Heart right ventricle (tissue), 16 donors: ENCODE measurements at regions not wholly inside any gene's neighbourhood (a gene's known extent, or its start where the extent isn't known, plus 50 kb on each side); places are given as distances from the start of the nearest gene placed in this dataset.

Experiments
- ATAC-seq, 8 donors: fragments of 200-7000 bp; cut with Tn5 transposase; one replicate each; pipeline ENCODE4 v1.9.1; 2020; ENCODE audit warnings: mild to moderate bottlenecking in 8 of 8, moderate library complexity in 8 of 8, moderate number of reproducible peaks in 1 of 8
- DNase-seq, 2 donors: peaks; one replicate each; pipeline ENCODE4 v3.0.0-alpha.2; 2020
- H3K27ac ChIP-seq, 10 donors: fragments of 200-600 bp; sonication (generic) in 2 of 10; one replicate each; pipeline versions ENCODE4 v1.5.0 to v1.8.0; 2020 to 2022; ENCODE audit warnings: mild to moderate bottlenecking in 3 of 10
- H3K27me3 ChIP-seq, 7 donors: fragments of 200-600 bp; one replicate each; pipeline ENCODE4 v1.8.0; 2021 to 2022; ENCODE audit warnings: mild to moderate bottlenecking in 2 of 7
- H3K36me3 ChIP-seq, 9 donors: fragments of 200-600 bp; sonication (generic) in 1 of 9; one replicate each; pipeline versions ENCODE4 v1.5.0 to v1.8.0; 2020 to 2022; ENCODE audit warnings: mild to moderate bottlenecking in 2 of 9
- H3K4me1 ChIP-seq, 9 donors: fragments of 200-600 bp; sonication (generic) in 1 of 9; one replicate each; pipeline versions ENCODE4 v1.5.0 to v1.8.0; 2020 to 2022; ENCODE audit warnings: mild to moderate bottlenecking in 4 of 9
- H3K4me3 ChIP-seq, 10 donors: fragments of 200-600 bp; sonication (generic) in 2 of 10; one replicate each; pipeline versions ENCODE4 v1.5.0 to v1.8.0; 2020 to 2022; ENCODE audit warnings: mild to moderate bottlenecking in 7 of 10, moderate library complexity in 2 of 10
- H3K9me3 ChIP-seq, 11 donors: fragments of 200-600 bp in 10 of 11; sonication (generic) in 2 of 11; one replicate each; pipeline versions ENCODE4 v1.5.0 to v1.8.0; 2013 to 2022; ENCODE audit warnings: mild to moderate bottlenecking in 2 of 11, control low read depth in 1 of 11, moderate library complexity in 1 of 11
- CTCF ChIP-seq, 9 donors: fragments of 200-600 bp; sonication (generic) in 2 of 9; IDR thresholded peaks; one replicate each; pipeline versions ENCODE4 v1.5.0 to v1.8.0; 2021 to 2022; ENCODE audit warnings: antibody characterized with exemption in 9 of 9, mild to moderate bottlenecking in 5 of 9, moderate library complexity in 1 of 9
- WGBS, 2 donors: extraction: QIAGEN DNeasy Blood & Tissue Kit; methylation state at CpG; one replicate each; pipeline ENCODE4 v1.1.7; 2013; ENCODE audit warnings: inconsistent platforms in 1 of 2; 5-methylcytosine and 5-hydroxymethylcytosine counted together
- intact Hi-C, 10 donors: fragments of 100-400 bp; cut with DNase I; formaldehyde crosslinking; loops; one replicate each; pipeline versions ENCODE4 v1.11.1 to v1.14.2; 2022
- donor health status: Arrhythmogenic right ventricular cardiomyopathy.
- donor health status: ischemic (EF 13 %, LVEDD 7.1; RV severe dilation, severe dysfunction).
- donor health status: healthy with polysubstance abuse.
- donor health status: DM: no; HTN: yes; CAD: no.
- donor health status: DM: no; HTN: no; CAD: no.
- donor health status: ischemic (EF 25% LVEDD 6.9; RV normal size, moderate dysfunction).
- donor health status: ischemic (EF 25% LVEDD 5.7; RV mildly dilated, moderate dysfunction).
- donor health status: healthy.
- donor health status: DM: yes; HTN: yes; CAD: no.
- donor health status: Ischemic cardiomyopathy.
- donor health status: ischemic (EF 35%, LVEDD 5.7; RV mildly dilated, moderate dysfunction).
- donor health status: nonischemic (EF 11% LVEDD 7.7; RV severe dilation, severe dysfunction).
- donor health status: DM: yes; HTN: yes; CAD: no.
- donor health status: PGD.
- donor health status: ischemic (EF 29% LVEDD 5.4; RV normal size, mild dysfunction).
- donor health status: nonischemic (EF 23%, LVEDD 6.1; RV moderate dilation, normal function).

DNA sequence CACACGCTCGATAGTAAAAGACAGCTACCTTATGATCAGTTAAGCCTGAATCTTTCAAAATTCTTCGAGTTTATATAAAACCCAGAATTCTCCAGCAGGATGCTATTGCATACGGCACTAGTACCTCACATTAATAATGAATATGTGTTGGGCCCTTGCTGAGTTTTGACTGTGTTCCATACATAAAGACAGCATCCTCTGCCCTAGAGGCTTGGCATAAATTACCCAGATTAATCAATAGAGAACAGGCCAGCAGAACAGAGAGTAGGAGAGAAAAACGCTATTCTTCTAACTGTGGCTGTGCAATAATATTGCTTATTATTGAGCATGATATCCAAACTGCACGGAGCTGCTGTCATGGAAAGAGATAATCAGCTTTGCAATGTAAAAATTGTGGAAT is 194.3 kb downstream of the SOX11 start:
- ATAC-seq, result no peak
- no peak for TF ChIP-seq CTCF (IDR thresholded peaks at IDR 0.05)
- no peak for DNase-seq
- intact Hi-C loops, result no loop called here
- WGBS, 2 donors, result 81 to 91% methylated on average over 6 of the region's 6 CpGs
- H3K36me3 ChIP-seq, result no peaks in the 10 kb centered on the region
- no peaks in the 10 kb centered on the region for H3K27me3 ChIP-seq
- no peaks in the 10 kb centered on the region for H3K9me3 ChIP-seq
- H3K4me3 ChIP-seq, result no peak overlapping the region
- no peaks in the 10 kb centered on the region for H3K4me1 ChIP-seq
- H3K27ac ChIP-seq, result no peak overlapping the region

DNA sequence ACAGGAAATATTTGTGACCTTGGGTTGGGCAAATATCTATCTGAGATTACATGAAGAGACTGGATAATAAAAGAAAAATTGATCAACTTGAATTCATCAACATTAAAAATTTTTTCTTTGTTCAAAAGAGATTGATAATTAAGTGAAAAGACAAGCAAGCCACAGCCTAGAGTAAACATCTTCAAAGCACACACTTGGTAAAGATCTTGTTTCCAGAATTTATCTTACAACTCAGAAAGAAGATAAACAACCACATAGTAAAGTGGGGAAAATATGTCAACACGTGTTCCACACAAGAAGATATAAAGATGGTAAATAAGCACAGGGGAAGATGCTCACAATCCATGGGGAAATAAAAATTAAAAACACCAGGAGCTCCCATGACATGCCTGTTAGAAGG is 195.9 kb downstream of the SOX11 start:
- intact Hi-C loops, result no loop called here
- Histone ChIP-seq H3K4me1 (no peaks in the 10 kb centered on the region), H3K27ac (no peak overlapping the region), H3K36me3 (no peaks in the 10 kb centered on the region), H3K27me3 (no peaks in the 10 kb centered on the region), H3K4me3 (no peak overlapping the region), H3K9me3 (no peaks in the 10 kb centered on the region)
- no peak for DNase-seq
- ATAC-seq, result no peak
- WGBS, 2 donors, result 45 to 67% methylated on average over 1 of the region's 1 CpG
- TF ChIP-seq CTCF (IDR thresholded peaks at IDR 0.05), result no peak

DNA sequence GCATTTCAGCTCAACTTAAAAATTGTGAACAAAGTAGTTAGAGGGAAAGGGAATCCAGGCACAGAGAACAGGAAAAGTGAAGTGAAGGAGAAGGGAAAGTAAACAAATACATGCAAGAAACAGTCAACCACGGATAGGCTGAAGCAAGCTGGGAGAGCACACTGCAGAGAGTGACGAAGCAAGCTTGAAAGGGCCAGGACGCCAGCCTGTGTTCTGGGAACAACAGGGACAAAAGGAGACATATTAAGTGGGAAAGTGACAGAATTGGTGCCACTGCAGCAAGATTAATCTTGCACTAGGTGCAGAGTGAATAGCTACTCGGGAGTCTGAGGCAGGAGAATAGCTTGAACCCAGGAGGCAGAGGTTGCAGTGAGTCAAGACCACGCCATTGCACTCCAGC is 197.3 kb downstream of the SOX11 start:
- Histone ChIP-seq H3K27ac (no peak overlapping the region), H3K9me3 (no peaks in the 10 kb centered on the region), H3K36me3 (no peaks in the 10 kb centered on the region), H3K27me3 (no peaks in the 10 kb centered on the region), H3K4me3 (no peak overlapping the region), H3K4me1 (no peaks in the 10 kb centered on the region)
- DNase-seq (no peak), ATAC-seq (no peak)
- 64 to 74% methylated on average over 5 of the region's 5 CpGs for WGBS, 2 donors
- intact Hi-C loops, result no loop called here
- TF ChIP-seq CTCF (IDR thresholded peaks at IDR 0.05), result no peak

- DNase-seq (no peak), ATAC-seq (no peak)
- no peak overlapping the region for H3K27ac ChIP-seq
- H3K4me1 ChIP-seq, result no peaks in the 10 kb centered on the region
- no peaks in the 10 kb centered on the region for H3K27me3 ChIP-seq
- WGBS, 2 donors, result 61 to 74% methylated on average over 5 of the region's 5 CpGs
- no peak overlapping the region for H3K4me3 ChIP-seq
- no peak for TF ChIP-seq CTCF (IDR thresholded peaks at IDR 0.05)
- no peaks in the 10 kb centered on the region for H3K36me3 ChIP-seq
- intact Hi-C loops, result no loop called here
- no peaks in the 10 kb centered on the region for H3K9me3 ChIP-seq
Measured at GRCh38 chr2:5894355-5894754, 202.2 kb downstream of the SOX11 start.

DNA sequence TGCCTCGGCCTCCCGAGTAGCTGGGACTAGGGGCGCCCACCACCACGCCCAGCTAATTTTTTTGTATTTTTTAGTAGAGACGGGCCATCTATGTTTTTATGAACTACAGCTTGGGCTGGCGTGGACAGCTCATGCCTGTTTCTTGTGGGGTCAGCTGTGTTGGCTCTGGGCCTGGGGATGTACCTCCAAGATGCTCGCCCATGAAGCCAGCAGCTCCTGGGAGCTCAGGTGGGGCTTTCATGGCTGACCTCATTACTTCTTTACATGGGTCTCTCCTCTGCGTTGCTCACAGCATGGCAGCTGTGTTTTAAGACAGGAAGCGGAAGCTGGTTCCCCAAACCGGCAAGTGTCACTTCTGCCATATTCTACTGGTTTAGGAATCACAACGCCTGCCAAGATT is 203.1 kb downstream of the SOX11 start:
- Histone ChIP-seq H3K9me3 (no peaks in the 10 kb centered on the region), H3K4me3 (no peak overlapping the region), H3K4me1 (no peaks in the 10 kb centered on the region), H3K36me3 (no peaks in the 10 kb centered on the region), H3K27me3 (no peaks in the 10 kb centered on the region), H3K27ac (no peak overlapping the region)
- DNase-seq (no peak), ATAC-seq (no peak)
- intact Hi-C loops, result no loop called here
- WGBS, 2 donors, result 91 to 95% methylated on average over 11 of the region's 11 CpGs
- TF ChIP-seq CTCF (IDR thresholded peaks at IDR 0.05), result no peak
